ENCODE measurements at regions not wholly inside any gene's neighbourhood (a gene's known extent, or its start where the extent isn't known, plus 50 kb on each side); places are given as distances from the start of the nearest gene placed in this dataset.

GRCh38 chr3:84724877-84725276, 233.9 kb upstream of the CADM2 start:
- TF ChIP-seq CTCF (conservative IDR thresholded peaks at IDR 0.05) (no peak), ZFX (IDR thresholded peaks at IDR 0.05) (no peak)
